ENCODE measurements at regions not wholly inside any gene's neighbourhood (a gene's known extent, or its start where the extent isn't known, plus 50 kb on each side); places are given as distances from the start of the nearest gene placed in this dataset.

- Histone ChIP-seq H3K4me3 (ENCODE audit: low read depth in 1 of 3, low read length in 3 of 3) (no peak overlapping the region), H3K9me3 (ENCODE audit: control insufficient read depth in 4 of 4, low read length in 3 of 4) (no peaks in the 10 kb centered on the region), H3K9ac (ENCODE audit: low read depth in 1 of 2, low read length in 2 of 2) (no peak overlapping the region), H3K36me3 (ENCODE audit: control insufficient read depth in 4 of 4, insufficient read depth in 3 of 4, low read depth in 1 of 4, low read length in 3 of 4) (no peaks in the 10 kb centered on the region), H3K27ac (ENCODE audit: low read depth in 1 of 2, low read length in 2 of 2) (no peak overlapping the region), H3K4me1 (ENCODE audit: control insufficient read depth in 4 of 4, insufficient read depth in 4 of 4, low read length in 3 of 4) (no peaks in the 10 kb centered on the region), H3K27me3 (ENCODE audit: control insufficient read depth in 4 of 4, insufficient read depth in 4 of 4, low read length in 3 of 4) (peaks cover 0 to 5% (median 0%) of the 10 kb centered on the region in 4 donors)
- TF ChIP-seq ZBTB33 (IDR thresholded peaks at IDR 0.05) (no peak), FOXA2 (IDR thresholded peaks at IDR 0.05) (no peak), HNF4G (IDR thresholded peaks at IDR 0.05) (no peak), CTCF (IDR thresholded peaks at IDR 0.05; ENCODE audit: low read depth, low read length, missing input control) (no peak), RXRA (IDR thresholded peaks at IDR 0.05) (no peak), GABPA (IDR thresholded peaks at IDR 0.05 in 1 of 2, conservative IDR thresholded peaks at IDR 0.05 in 1 of 2) (no peak)
- WGBS: 66% methylated on average over 1 of the region's 1 CpG
- no peak for DNase-seq (ENCODE audit: low spot score)
Observed at GRCh38 chr6:130494729-130495128, 128.9 kb downstream of the TMEM200A start.

- Histone ChIP-seq H3K27ac (ENCODE audit: low read depth in 1 of 2, low read length in 2 of 2) (no peak overlapping the region), H3K4me3 (ENCODE audit: low read depth in 1 of 3, low read length in 3 of 3) (no peak overlapping the region), H3K27me3 (ENCODE audit: control insufficient read depth in 4 of 4, insufficient read depth in 4 of 4, low read length in 3 of 4) (peaks cover 0 to 3% (median 0%) of the 10 kb centered on the region in 4 donors), H3K4me1 (ENCODE audit: control insufficient read depth in 4 of 4, insufficient read depth in 4 of 4, low read length in 3 of 4) (no peaks in the 10 kb centered on the region), H3K9ac (ENCODE audit: low read depth in 1 of 2, low read length in 2 of 2) (no peak overlapping the region), H3K36me3 (ENCODE audit: control insufficient read depth in 4 of 4, insufficient read depth in 3 of 4, low read depth in 1 of 4, low read length in 3 of 4) (no peaks in the 10 kb centered on the region), H3K9me3 (ENCODE audit: control insufficient read depth in 4 of 4, low read length in 3 of 4) (no peaks in the 10 kb centered on the region)
- 96% methylated on average over 6 of the region's 6 CpGs for WGBS
- TF ChIP-seq MAX (IDR thresholded peaks at IDR 0.05) (no peak), NR2F2 (IDR thresholded peaks at IDR 0.05) (no peak), ZBTB33 (IDR thresholded peaks at IDR 0.05) (no peak), FOXA2 (IDR thresholded peaks at IDR 0.05) (no peak), JUND (IDR thresholded peaks at IDR 0.05) (no peak), YY1 (IDR thresholded peaks at IDR 0.05) (no peak), CTCF (IDR thresholded peaks at IDR 0.05; ENCODE audit: low read depth, low read length, missing input control) (no peak), ATF3 (IDR thresholded peaks at IDR 0.05) (no peak), FOXA1 (IDR thresholded peaks at IDR 0.05) (no peak), HNF4A (conservative IDR thresholded peaks at IDR 0.05) (no peak), RAD21 (IDR thresholded peaks at IDR 0.05) (no peak), TAF1 (conservative IDR thresholded peaks at IDR 0.05) (no peak), EGR1 (IDR thresholded peaks at IDR 0.05; ENCODE audit: low read depth in 2 of 2) (no peak)
- no peak for DNase-seq (ENCODE audit: low spot score)
Observed at GRCh38 chr6:130500693-130501092, 134.9 kb downstream of the TMEM200A start.
